ENCODE measurements at regions not wholly inside any gene's neighbourhood (a gene's known extent, or its start where the extent isn't known, plus 50 kb on each side); places are given as distances from the start of the nearest gene placed in this dataset.

- Histone ChIP-seq H3K27me3 (no peaks in the 10 kb centered on the region), H3K4me3 (no peak overlapping the region), H4K20me1 (no peaks in the 10 kb centered on the region), H3K27ac (no peak overlapping the region), H3K9ac (no peak overlapping the region), H3K4me2 (no peak overlapping the region), H3K36me3 (no peaks in the 10 kb centered on the region), H3K9me3 (no peaks in the 10 kb centered on the region), H3K4me1 (no peaks in the 10 kb centered on the region)
- TF ChIP-seq Cebpa-rat (IDR thresholded peaks at IDR 0.05): no peak
Observed at GRCh38 chr7:10790910-10791309, 182.8 kb upstream of the PHF14 start.

DNA sequence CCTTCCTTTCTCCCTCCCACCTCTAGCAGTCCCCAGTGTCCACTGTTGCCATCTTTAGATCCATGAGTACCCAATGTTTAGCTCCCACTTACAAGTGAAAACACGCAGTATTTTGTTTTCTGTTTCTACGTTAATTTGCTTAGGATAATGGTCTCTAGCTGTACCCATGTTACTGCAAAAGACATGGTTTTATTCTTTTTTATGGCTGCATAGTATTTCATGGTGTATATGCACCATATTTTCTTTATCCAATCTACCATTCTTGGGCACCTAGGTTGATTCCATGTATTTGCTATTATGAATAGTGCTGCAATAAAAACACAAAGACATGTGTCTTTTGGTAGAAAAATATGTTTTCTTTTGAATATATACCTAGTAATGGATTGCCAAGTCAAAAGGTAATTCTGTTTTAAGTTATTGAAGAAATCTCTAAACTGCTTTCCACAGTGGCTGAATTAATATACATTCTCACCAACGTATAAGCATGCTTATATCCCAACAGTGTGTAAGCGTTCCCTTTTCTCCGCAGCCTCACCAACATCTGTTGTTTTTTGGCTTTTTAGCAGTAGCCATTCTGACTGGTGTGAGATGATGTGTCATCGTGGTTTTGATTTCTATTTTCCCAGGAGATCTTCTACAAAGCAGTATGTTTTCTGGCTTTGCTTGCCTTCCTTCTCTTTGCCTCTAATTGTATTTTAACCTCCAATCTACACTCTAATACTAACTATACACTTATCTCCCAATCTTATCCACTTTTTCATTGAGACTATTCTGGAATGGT, 179.5 kb upstream of the PHF14 start:
- Histone ChIP-seq H3K27me3 (no peaks in the 10 kb centered on the region), H3K4me3 (no peak overlapping the region), H3K4me2 (no peak overlapping the region), H3K9ac (no peak overlapping the region), H3K27ac (no peak overlapping the region), H3K36me3 (no peaks in the 10 kb centered on the region), H3K9me3 (no peaks in the 10 kb centered on the region), H3K4me1 (no peaks in the 10 kb centered on the region), H4K20me1 (no peaks in the 10 kb centered on the region)
- TF ChIP-seq Cebpa-rat (IDR thresholded peaks at IDR 0.05): no peak

GRCh38 chr7:10797157-10797556, 176.5 kb upstream of the PHF14 start:
- Histone ChIP-seq H3K4me2 (no peak overlapping the region), H3K9me3 (no peaks in the 10 kb centered on the region), H3K4me1 (no peaks in the 10 kb centered on the region), H4K20me1 (no peaks in the 10 kb centered on the region), H3K36me3 (no peaks in the 10 kb centered on the region), H3K9ac (no peak overlapping the region), H3K27me3 (no peaks in the 10 kb centered on the region), H3K27ac (no peak overlapping the region), H3K4me3 (no peak overlapping the region)
- no peak for TF ChIP-seq Cebpa-rat (IDR thresholded peaks at IDR 0.05)

DNA sequence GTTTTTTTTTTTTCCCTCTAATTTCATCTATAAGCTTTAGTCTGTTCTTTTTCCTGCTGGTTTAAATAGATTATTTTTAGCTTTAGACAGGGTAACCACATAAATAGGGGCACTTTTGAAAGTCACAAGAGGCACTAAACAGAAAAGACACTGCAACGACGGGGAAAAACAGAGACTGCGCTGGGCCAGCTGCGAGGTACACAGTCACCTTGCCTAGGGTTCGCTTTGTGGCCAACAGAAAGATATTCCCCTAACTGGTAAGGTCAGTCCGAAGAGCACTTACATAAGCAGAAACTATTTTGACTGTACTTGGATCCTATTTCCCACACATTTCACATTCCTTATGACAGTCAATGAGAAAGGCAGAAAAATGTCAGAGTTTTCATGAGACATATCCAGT, 175.6 kb upstream of the PHF14 start:
- Histone ChIP-seq H3K4me1 (no peaks in the 10 kb centered on the region), H3K4me2 (no peak overlapping the region), H3K9me3 (no peaks in the 10 kb centered on the region), H4K20me1 (no peaks in the 10 kb centered on the region), H3K4me3 (no peak overlapping the region), H3K27me3 (no peaks in the 10 kb centered on the region), H3K27ac (no peak overlapping the region), H3K9ac (no peak overlapping the region), H3K36me3 (no peaks in the 10 kb centered on the region)
- no peak for TF ChIP-seq Cebpa-rat (IDR thresholded peaks at IDR 0.05)

DNA sequence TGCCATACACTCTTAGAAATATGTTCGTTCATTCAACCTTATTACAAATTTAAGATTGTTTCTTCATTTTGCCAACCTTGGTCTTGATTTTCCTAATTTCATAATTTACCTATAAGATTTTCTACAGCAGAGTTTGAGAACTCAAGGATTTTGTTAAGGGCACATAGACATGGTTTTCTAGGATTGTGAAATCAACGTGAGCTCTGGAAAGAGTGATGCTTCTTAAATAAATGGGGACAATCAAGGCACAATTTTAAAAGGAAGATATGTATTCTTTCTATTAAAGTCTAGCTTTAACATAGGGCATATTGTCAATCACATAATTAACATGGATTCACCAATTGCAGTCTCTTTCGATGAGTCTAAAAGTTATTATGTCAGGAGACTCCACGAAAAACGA, 174.2 kb upstream of the PHF14 start:
- Histone ChIP-seq H3K9me3 (no peaks in the 10 kb centered on the region), H4K20me1 (no peaks in the 10 kb centered on the region), H3K27ac (no peak overlapping the region), H3K36me3 (no peaks in the 10 kb centered on the region), H3K27me3 (no peaks in the 10 kb centered on the region), H3K4me1 (no peaks in the 10 kb centered on the region), H3K4me2 (no peak overlapping the region), H3K9ac (no peak overlapping the region), H3K4me3 (no peak overlapping the region)
- TF ChIP-seq Cebpa-rat (IDR thresholded peaks at IDR 0.05): no peak

- Histone ChIP-seq H3K9ac (no peak overlapping the region), H3K27ac (no peak overlapping the region), H3K4me3 (no peak overlapping the region), H3K36me3 (no peaks in the 10 kb centered on the region), H3K4me2 (no peak overlapping the region), H3K4me1 (no peaks in the 10 kb centered on the region), H3K9me3 (no peaks in the 10 kb centered on the region), H3K27me3 (no peaks in the 10 kb centered on the region), H4K20me1 (no peaks in the 10 kb centered on the region)
- no peak for TF ChIP-seq Cebpa-rat (IDR thresholded peaks at IDR 0.05)
Observed at GRCh38 chr7:10802011-10802410, 171.7 kb upstream of the PHF14 start.

- no peak overlapping the region for H3K9ac ChIP-seq
- H3K4me2 ChIP-seq: no peak overlapping the region
- H3K9me3 ChIP-seq: no peaks in the 10 kb centered on the region
- H3K27ac ChIP-seq: no peak overlapping the region
- H3K4me1 ChIP-seq: no peaks in the 10 kb centered on the region
- no peak overlapping the region for H3K4me3 ChIP-seq
- no peaks in the 10 kb centered on the region for H4K20me1 ChIP-seq
- no peaks in the 10 kb centered on the region for H3K27me3 ChIP-seq
- H3K36me3 ChIP-seq: no peaks in the 10 kb centered on the region
- no peak for TF ChIP-seq Cebpa-rat (IDR thresholded peaks at IDR 0.05)
Observed at GRCh38 chr7:10802526-10802925, 171.1 kb upstream of the PHF14 start.

DNA sequence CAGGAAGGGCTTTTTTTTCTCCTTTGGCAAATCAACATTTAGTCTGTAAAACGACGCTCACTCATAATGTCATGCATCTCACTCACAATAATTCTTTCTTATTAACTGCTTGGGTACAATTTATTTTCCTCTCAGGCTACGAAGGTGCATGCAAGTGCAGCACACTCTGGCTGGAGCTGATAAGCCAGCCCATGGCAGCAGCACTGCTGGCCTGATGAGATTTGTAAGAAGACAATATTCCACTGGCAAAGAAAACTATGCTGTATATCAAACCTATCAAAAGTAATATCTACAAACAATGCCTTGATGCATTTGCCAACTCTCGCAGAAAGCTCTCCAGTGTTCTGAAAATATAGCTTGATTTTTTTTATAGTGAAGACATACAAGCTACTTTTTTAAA, 170.0 kb upstream of the PHF14 start:
- H3K27me3 ChIP-seq: no peaks in the 10 kb centered on the region
- no peak overlapping the region for H3K27ac ChIP-seq
- no peak overlapping the region for H3K4me2 ChIP-seq
- no peaks in the 10 kb centered on the region for H3K4me1 ChIP-seq
- no peak overlapping the region for H3K4me3 ChIP-seq
- H3K9ac ChIP-seq: no peak overlapping the region
- H4K20me1 ChIP-seq: no peaks in the 10 kb centered on the region
- no peak for TF ChIP-seq Cebpa-rat (IDR thresholded peaks at IDR 0.05)
- no peaks in the 10 kb centered on the region for H3K9me3 ChIP-seq
- H3K36me3 ChIP-seq: no peaks in the 10 kb centered on the region

GRCh38 chr7:10804770-10805169, 168.9 kb upstream of the PHF14 start:
- no peak overlapping the region for H3K4me2 ChIP-seq
- H3K9me3 ChIP-seq: no peaks in the 10 kb centered on the region
- no peak overlapping the region for H3K4me3 ChIP-seq
- H4K20me1 ChIP-seq: no peaks in the 10 kb centered on the region
- H3K9ac ChIP-seq: no peak overlapping the region
- H3K36me3 ChIP-seq: no peaks in the 10 kb centered on the region
- no peak for TF ChIP-seq Cebpa-rat (IDR thresholded peaks at IDR 0.05)
- H3K4me1 ChIP-seq: no peaks in the 10 kb centered on the region
- no peaks in the 10 kb centered on the region for H3K27me3 ChIP-seq
- H3K27ac ChIP-seq: no peak overlapping the region

- Histone ChIP-seq H3K4me1 (no peaks in the 10 kb centered on the region), H3K27ac (no peak overlapping the region), H3K9ac (no peak overlapping the region), H3K4me3 (no peak overlapping the region), H3K27me3 (no peaks in the 10 kb centered on the region), H4K20me1 (no peaks in the 10 kb centered on the region), H3K4me2 (no peak overlapping the region), H3K36me3 (no peaks in the 10 kb centered on the region), H3K9me3 (no peaks in the 10 kb centered on the region)
- no peak for TF ChIP-seq Cebpa-rat (IDR thresholded peaks at IDR 0.05)
Observed at GRCh38 chr7:10815546-10815945, 158.1 kb upstream of the PHF14 start.

GRCh38 chr7:10821156-10821555, 152.5 kb upstream of the PHF14 start:
- H3K9me3 ChIP-seq: no peaks in the 10 kb centered on the region
- H3K4me3 ChIP-seq: no peak overlapping the region
- no peak overlapping the region for H3K9ac ChIP-seq
- no peaks in the 10 kb centered on the region for H3K4me1 ChIP-seq
- TF ChIP-seq Cebpa-rat (IDR thresholded peaks at IDR 0.05): no peak
- H3K36me3 ChIP-seq: no peaks in the 10 kb centered on the region
- no peak overlapping the region for H3K4me2 ChIP-seq
- H3K27ac ChIP-seq: no peak overlapping the region
- H3K27me3 ChIP-seq: no peaks in the 10 kb centered on the region
- no peaks in the 10 kb centered on the region for H4K20me1 ChIP-seq

Data from BLaER1 (cell line).